ENCODE measurements at regions not wholly inside any gene's neighbourhood (a gene's known extent, or its start where the extent isn't known, plus 50 kb on each side); places are given as distances from the start of the nearest gene placed in this dataset.
"Not testable (repeated sequence)": the region's sequence is repeated elsewhere in the genome, so short reads cannot be mapped to it uniquely, and the experiment has no call there.

DNA sequence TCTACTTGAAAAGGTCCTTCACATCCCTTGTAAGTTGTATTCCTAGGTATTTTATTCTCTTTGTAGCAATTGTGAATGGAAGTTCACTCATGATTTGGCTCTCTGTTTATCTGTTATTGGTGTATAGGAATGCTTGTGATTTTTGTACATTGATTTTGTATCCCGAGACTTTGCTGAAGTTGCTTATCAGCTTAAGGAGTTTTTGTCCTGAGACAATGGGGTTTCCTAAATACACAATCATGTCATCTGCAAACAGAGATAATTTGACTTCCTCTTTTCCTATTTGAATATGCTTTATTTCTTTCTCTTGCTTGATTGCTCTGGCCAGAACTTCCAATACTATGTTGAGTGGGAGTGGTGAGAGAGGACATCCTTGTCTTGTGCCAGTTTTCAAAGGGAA lies 69.8 kb upstream of the MYRIP start:
- not testable (repeated sequence) for FAIRE-seq

DNA sequence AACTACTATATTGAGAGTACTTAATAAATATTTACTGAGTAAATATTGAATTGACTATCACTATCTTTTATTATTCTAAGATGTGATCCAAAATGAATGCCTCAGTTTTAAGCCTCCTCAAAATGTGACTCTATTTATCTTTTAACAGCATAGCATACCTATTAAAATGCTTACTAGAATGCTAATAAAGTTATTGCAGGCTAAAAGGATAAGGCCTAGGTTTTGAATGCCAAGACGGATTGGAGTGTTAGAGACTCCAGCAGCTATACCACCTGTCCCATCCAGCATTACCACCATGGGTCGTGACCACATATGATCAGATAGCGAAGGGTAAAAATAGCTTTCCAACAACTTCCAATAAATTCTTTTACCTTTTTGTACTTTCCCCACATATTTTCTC lies 64.7 kb upstream of the MYRIP start:
- FAIRE-seq, result no peak
- DNase-seq (ENCODE audit: extremely low spot score, insufficient read length, low read depth), result no peak

More for the DNA sequence above, 69.8 kb upstream of the MYRIP start:
- DNase-seq (ENCODE audit: extremely low spot score, insufficient read length, low read depth), result not testable (repeated sequence)

DNA sequence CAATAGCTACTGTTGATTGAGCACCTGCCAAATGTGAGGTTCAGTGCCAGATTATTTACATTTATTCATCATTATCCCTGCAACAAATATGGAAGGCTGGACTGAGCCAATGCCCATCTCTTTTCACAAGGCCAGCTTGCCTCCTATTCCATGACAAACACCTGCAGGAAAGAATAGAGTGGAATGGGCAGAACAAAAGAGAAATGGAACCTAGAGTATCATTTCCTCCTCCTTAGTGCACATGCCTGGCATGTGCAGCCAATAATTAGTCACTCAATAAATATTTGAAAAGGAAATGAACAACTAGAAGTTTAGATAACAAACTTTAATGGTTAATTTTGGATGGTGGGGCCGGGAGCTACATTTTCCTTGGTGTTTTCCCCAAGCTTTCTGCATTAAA lies 61.4 kb upstream of the MYRIP start:
- no peak for DNase-seq (ENCODE audit: extremely low spot score, insufficient read length, low read depth)
- no peak for FAIRE-seq

DNA sequence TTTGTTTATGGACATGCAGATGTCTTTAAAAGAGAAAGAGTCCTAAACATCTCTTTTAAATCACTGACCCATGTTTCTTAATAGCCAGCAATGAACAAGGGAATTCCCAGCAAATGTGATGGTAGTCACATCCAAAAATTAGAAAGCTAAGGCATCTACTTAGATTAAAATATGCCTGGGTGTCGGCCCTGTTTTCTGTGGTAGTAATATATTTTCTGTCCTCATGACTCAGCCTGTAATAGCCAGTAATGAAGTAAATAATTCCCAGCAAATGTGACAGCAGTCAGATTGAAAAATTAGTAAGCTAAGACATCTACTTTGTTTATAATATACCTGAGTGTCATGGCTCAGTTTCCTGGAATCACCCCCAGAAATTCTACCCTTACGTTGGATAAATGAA lies 60.6 kb upstream of the MYRIP start:
- no peak for FAIRE-seq

DNA sequence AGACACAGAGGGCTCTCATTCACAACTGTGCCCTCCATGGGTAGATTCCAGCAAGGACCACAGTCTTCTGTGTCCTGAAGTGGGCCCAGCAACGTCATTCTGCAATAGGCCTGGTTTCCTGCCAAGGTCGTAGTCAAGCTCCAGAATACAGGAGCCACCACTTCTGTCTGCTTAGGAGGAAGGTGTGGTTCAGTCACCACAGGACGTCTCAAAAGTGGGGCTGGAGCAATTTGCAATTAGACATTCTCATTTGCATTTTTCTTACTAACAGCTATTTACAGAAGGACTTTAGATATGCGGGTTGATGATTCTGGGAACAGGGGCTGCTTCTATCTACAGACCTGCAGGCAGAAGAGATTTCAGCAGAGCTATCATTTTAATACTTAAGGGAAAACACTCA lies 58.7 kb upstream of the MYRIP start:
- DNase-seq (ENCODE audit: extremely low spot score, insufficient read length, low read depth) (no peak), FAIRE-seq (peak; percentile 69)

More for the DNA sequence above, 60.6 kb upstream of the MYRIP start:
- no peak for DNase-seq (ENCODE audit: extremely low spot score, insufficient read length, low read depth)

DNA sequence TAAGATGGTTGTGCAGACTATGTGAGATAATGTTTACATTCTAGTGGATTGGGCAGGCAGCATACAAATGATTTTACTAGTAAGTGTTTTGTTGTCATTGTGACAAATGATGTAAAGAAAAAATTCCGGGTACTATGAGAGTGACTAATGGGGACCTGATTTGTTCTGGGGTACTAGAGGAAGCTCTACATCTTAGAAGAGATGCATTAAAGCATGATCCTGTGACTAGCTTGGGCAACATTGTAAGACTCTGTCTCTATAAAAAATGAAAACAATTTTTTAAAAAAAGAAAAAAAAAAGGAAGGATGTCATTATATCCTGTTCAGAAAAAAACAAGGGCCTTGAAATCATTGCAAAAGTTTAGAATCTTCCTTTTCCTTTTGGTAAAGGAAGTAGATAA lies 58.1 kb upstream of the MYRIP start:
- FAIRE-seq, result no peak
- no peak for DNase-seq (ENCODE audit: extremely low spot score, insufficient read length, low read depth)

DNA sequence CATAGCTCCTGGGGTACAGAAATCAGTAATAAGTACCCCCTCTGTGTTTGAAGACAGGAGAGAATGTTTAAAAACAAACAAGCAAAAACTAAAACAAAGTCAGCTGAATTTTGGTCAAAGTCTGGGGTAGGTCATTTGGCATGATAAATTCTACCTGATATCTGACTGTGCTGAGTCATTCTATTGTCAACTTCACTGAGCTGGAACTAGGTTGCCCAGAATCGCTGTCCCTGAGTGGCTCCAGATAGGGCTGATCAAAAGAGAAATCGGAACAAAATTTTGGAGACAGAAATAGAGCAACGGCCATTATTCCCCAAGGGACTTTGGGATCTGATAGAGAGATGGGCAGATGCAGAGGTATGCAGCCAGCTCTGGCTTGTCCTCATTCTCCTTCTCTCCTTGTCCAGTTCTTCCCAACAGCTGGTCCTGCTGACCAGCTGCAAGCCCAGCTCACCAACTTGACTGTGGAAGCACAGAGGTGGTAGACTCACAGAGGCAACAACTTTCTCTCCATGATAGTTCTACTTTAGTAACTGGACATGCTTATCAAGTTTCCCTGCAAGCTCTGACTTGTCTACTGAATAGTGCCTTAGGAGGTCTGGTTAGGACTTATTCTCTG lies 57.3 kb upstream of the MYRIP start:
- FAIRE-seq (peak; percentile 44), DNase-seq (ENCODE audit: extremely low spot score, insufficient read length, low read depth) (no peak)

DNA sequence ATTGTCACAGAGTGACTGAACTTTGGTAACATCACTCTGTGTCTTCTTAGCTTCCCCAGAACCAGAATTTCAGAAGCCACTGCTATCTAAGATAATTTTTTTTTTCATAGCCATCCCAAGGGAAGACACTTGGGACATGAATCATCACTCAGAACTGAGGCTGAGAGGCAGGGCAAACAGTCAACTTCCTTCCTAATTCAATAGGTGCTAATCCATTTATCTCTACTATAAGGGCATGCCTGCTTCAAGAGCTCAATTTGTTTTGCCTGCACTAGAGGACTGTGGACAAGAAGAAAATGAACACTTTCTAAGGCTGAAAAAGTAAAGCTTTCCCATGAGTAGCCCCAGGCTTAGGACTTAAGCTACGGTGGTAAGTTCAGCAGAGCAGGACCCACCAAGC lies 56.7 kb upstream of the MYRIP start:
- DNase-seq (ENCODE audit: extremely low spot score, insufficient read length, low read depth), result no peak
- no peak for FAIRE-seq

DNA sequence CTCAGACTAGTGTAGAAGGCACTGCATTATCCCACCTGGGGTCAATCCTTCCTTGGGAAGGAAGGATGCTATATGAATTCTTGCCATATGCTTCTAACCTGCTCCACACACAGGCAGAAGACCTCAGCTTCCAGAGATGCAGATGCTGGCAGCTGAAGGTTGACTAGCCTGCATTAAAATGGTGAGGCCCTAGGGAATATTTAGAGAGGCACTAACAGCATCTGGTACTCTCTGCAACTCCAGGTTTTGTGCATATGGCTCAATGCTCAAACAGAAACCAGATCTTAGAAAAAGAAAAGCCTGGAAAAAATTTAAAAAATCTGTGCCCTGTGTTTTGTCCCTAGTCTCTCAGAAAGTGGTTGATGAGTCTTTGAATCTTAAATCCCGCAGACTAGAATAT lies 56.0 kb upstream of the MYRIP start:
- DNase-seq (ENCODE audit: extremely low spot score, insufficient read length, low read depth), result no peak
- no peak for FAIRE-seq

DNA sequence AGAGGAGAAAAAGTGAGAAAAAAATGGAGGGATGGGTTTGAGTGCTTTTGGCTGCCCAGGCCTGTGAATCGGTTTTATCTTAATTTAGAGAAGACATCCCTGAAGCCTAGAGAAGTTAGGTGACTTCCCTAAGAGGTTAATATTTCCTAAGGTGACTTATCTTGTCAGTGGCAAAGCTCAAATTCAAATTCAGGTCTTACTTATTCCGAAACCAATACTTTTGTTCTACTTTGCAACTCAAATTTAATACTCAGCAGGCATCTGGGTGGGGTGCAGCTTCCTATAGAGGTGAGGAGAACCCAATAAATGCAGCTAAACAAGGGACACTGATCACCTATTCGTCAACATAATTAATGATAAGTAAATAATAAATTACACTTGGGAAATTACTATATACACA lies 54.9 kb upstream of the MYRIP start:
- DNase-seq (ENCODE audit: extremely low spot score, insufficient read length, low read depth) (no peak), FAIRE-seq (peak; percentile 72)

DNA sequence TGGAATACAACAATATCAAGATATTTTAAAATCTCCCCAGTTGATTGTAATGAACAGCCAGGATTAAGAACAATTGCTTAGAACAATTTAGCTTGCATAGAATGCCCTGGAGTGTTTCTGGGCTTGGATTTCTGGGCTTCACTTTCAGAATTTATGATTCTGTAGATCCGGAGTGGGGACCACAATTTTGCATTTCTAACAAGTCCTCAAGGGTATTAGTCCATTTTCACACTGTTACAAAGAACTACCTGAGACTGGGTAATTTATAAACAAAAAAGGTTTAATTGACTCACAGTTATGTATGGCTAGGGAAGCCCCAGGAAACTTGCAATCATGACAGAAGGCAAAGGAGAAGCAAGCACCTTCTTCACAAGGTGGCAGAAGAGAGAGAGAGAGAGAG lies 54.3 kb upstream of the MYRIP start:
- peak; percentile 78 for FAIRE-seq
- DNase-seq (ENCODE audit: extremely low spot score, insufficient read length, low read depth), result no peak

DNA sequence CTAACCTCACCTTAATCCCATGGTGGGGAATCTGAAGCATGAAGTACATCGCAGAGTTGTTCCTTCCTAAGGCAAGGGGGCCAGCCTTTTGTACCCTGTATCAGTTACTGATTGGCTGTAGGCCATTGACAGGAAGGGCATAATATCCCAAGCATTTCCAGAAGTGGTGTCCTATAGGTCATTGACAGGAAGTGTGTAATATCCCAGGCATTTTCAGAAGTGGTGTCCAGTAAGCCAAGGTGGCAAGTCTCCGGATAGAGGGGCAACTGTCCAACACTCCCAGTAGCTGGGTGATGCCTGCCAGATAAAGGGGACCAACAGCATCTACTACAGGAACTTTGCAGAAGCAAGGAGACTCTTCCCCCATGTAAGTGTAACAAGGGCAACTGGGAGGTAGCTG lies 52.1 kb upstream of the MYRIP start:
- FAIRE-seq, result no peak

More for the DNA sequence above, 52.1 kb upstream of the MYRIP start:
- DNase-seq (ENCODE audit: extremely low spot score, insufficient read length, low read depth), result no peak

Measured in GM18507 (cell line).